ENCODE measurements at regions not wholly inside any gene's neighbourhood (a gene's known extent, or its start where the extent isn't known, plus 50 kb on each side); places are given as distances from the start of the nearest gene placed in this dataset.

- ATAC-seq, result no peak
- TF ChIP-seq SNAI2 (CRISPR knock-in tag; IDR thresholded peaks at IDR 0.05), result no peak
- TF ChIP-seq ARNTL (CRISPR knock-in tag; IDR thresholded peaks at IDR 0.05; ENCODE audit: borderline replicate concordance, low read depth), result no peak
- TF ChIP-seq CREB5 (CRISPR knock-in tag; IDR thresholded peaks at IDR 0.05; ENCODE audit: low read depth), result no peak
- no peak for TF ChIP-seq GLIS3 (CRISPR knock-in tag; IDR thresholded peaks at IDR 0.05)
- no peak for TF ChIP-seq TCF4 (CRISPR knock-in tag; IDR thresholded peaks at IDR 0.05; ENCODE audit: borderline replicate concordance)
- no peak for TF ChIP-seq PPARA (CRISPR knock-in tag; IDR thresholded peaks at IDR 0.05; ENCODE audit: borderline replicate concordance)
- TF ChIP-seq CSRNP3 (CRISPR knock-in tag; IDR thresholded peaks at IDR 0.05), result no peak
- no peak for TF ChIP-seq TSHZ2 (CRISPR knock-in tag; IDR thresholded peaks at IDR 0.05)
- TF ChIP-seq OSR1 (CRISPR knock-in tag; IDR thresholded peaks at IDR 0.05), result no peak
- no peak for TF ChIP-seq ZFP30 (CRISPR knock-in tag; IDR thresholded peaks at IDR 0.05)
- no peak for TF ChIP-seq ZNF70 (CRISPR knock-in tag; IDR thresholded peaks at IDR 0.05)
- no peak for TF ChIP-seq POU6F1 (CRISPR knock-in tag; IDR thresholded peaks at IDR 0.05; ENCODE audit: borderline replicate concordance, low read depth)
- TF ChIP-seq ZNF8 (CRISPR knock-in tag; IDR thresholded peaks at IDR 0.05), result no peak
- TF ChIP-seq ISL1 (CRISPR knock-in tag; IDR thresholded peaks at IDR 0.05), result no peak
These were observed 318.2 kb downstream of the ADCYAP1 start for GRCh38 chr18:1222880-1223279.

- ATAC-seq, result no peak
- TF ChIP-seq POU6F1 (CRISPR knock-in tag; IDR thresholded peaks at IDR 0.05; ENCODE audit: borderline replicate concordance, low read depth), result no peak
- no peak for TF ChIP-seq GLIS3 (CRISPR knock-in tag; IDR thresholded peaks at IDR 0.05)
- no peak for TF ChIP-seq ZFP3 (CRISPR knock-in tag; IDR thresholded peaks at IDR 0.05)
- TF ChIP-seq SNAI2 (CRISPR knock-in tag; IDR thresholded peaks at IDR 0.05), result no peak
- no peak for TF ChIP-seq BACH2 (CRISPR knock-in tag; IDR thresholded peaks at IDR 0.05; ENCODE audit: borderline replicate concordance)
- TF ChIP-seq TSHZ2 (CRISPR knock-in tag; IDR thresholded peaks at IDR 0.05), result no peak
- TF ChIP-seq ESRRG (CRISPR knock-in tag; IDR thresholded peaks at IDR 0.05), result no peak
- no peak for TF ChIP-seq PATZ1 (CRISPR knock-in tag; IDR thresholded peaks at IDR 0.05; ENCODE audit: borderline replicate concordance)
- no peak for TF ChIP-seq ZNF565 (CRISPR knock-in tag; conservative IDR thresholded peaks at IDR 0.05; ENCODE audit: low read depth)
- TF ChIP-seq ZFP30 (CRISPR knock-in tag; IDR thresholded peaks at IDR 0.05), result no peak
- TF ChIP-seq ISL1 (CRISPR knock-in tag; IDR thresholded peaks at IDR 0.05), result no peak
- TF ChIP-seq ARNTL (CRISPR knock-in tag; IDR thresholded peaks at IDR 0.05; ENCODE audit: borderline replicate concordance, low read depth), result no peak
- TF ChIP-seq ZC3H10 (CRISPR knock-in tag; IDR thresholded peaks at IDR 0.05), result no peak
- TF ChIP-seq RARB (CRISPR knock-in tag; IDR thresholded peaks at IDR 0.05), result no peak
- no peak for TF ChIP-seq ZNF8 (CRISPR knock-in tag; IDR thresholded peaks at IDR 0.05)
- TF ChIP-seq OSR1 (CRISPR knock-in tag; IDR thresholded peaks at IDR 0.05), result no peak
- no peak for TF ChIP-seq ZNF70 (CRISPR knock-in tag; IDR thresholded peaks at IDR 0.05)
These were observed 322.4 kb downstream of the ADCYAP1 start for GRCh38 chr18:1227025-1227424.

Measured in SK-N-SH treated with all-trans-retinoic acid at 6 μM for 48 hours (cell line).